HFFc6 (cell line): ENCODE measurements at regions not wholly inside any gene's neighbourhood (a gene's known extent, or its start where the extent isn't known, plus 50 kb on each side); places are given as distances from the start of the nearest gene placed in this dataset.

ENCODE experiments used
- DNase-seq: peaks from one replicate; pipeline ENCODE4 v3.0.0-alpha.2; 2018
- H3K27ac Mint-ChIP-seq: 2 replicates; pipeline ENCODE4 v1.8.0; 2020; ENCODE audit warnings: mild to moderate bottlenecking, mixed read lengths
- H3K27me3 Mint-ChIP-seq: 2 replicates; pipeline ENCODE4 v1.8.0; 2021; ENCODE audit warnings: mild to moderate bottlenecking, moderate library complexity, mixed read lengths; ENCODE audit not compliant: insufficient read depth
- H3K36me3 Mint-ChIP-seq: 2 replicates; pipeline ENCODE4 v1.8.0; 2021; ENCODE audit warnings: low read depth, mixed read lengths
- H3K4me1 Mint-ChIP-seq: 2 replicates; pipeline ENCODE4 v1.8.0; 2020; ENCODE audit warnings: low read depth, mixed read lengths
- H3K4me3 Mint-ChIP-seq: 2 replicates; pipeline ENCODE4 v1.8.0; 2020; ENCODE audit warnings: mild to moderate bottlenecking, moderate library complexity, mixed read lengths
- H3K9me3 Mint-ChIP-seq: 2 replicates; pipeline ENCODE4 v1.8.0; 2020; ENCODE audit warnings: mild to moderate bottlenecking, mixed read lengths
- CTCF ChIP-seq: fragments of 200-600 bp; sonication (generic); IDR thresholded peaks from 2 replicates; pipeline ENCODE4 v1.5.0; 2021; ENCODE audit warnings: antibody characterized with exemption, mild to moderate bottlenecking

- Mint-ChIP-seq H3K4me1 (peaks cover 37% of the 10 kb centered on the region), H3K36me3 (no peaks in the 10 kb centered on the region), H3K4me3 (no peak overlapping the region), H3K9me3 (no peaks in the 10 kb centered on the region), H3K27ac (no peak overlapping the region), H3K27me3 (no peaks in the 10 kb centered on the region; the same call in 1 of the 2 replicates)
- TF ChIP-seq CTCF = no peak
- no peak for DNase-seq
Measured at GRCh38 chr5:56454219-56454862, 221.2 kb upstream of the ANKRD55 start.

GRCh38 chr5:56451742-56452141 is 218.6 kb upstream of the ANKRD55 start:
- H3K27me3 Mint-ChIP-seq = no peaks in the 10 kb centered on the region; the same call in 1 of the 2 replicates
- peaks cover 15% of the 10 kb centered on the region for H3K4me1 Mint-ChIP-seq
- no peak for TF ChIP-seq CTCF
- no peak for DNase-seq
- no peaks in the 10 kb centered on the region for H3K36me3 Mint-ChIP-seq
- no peak overlapping the region for H3K27ac Mint-ChIP-seq
- no peaks in the 10 kb centered on the region for H3K9me3 Mint-ChIP-seq
- no peak overlapping the region for H3K4me3 Mint-ChIP-seq

GRCh38 chr5:56450766-56451165 is 217.6 kb upstream of the ANKRD55 start:
- peaks cover 5% of the 10 kb centered on the region for H3K4me1 Mint-ChIP-seq
- no peak overlapping the region for H3K4me3 Mint-ChIP-seq

GRCh38 chr5:56449071-56449640 is 216.0 kb upstream of the ANKRD55 start:
- no peaks in the 10 kb centered on the region for H3K9me3 Mint-ChIP-seq
- H3K4me3 Mint-ChIP-seq = no peak overlapping the region
- no peak for DNase-seq
- no peaks in the 10 kb centered on the region for H3K36me3 Mint-ChIP-seq
- no peak overlapping the region for H3K27ac Mint-ChIP-seq
- H3K4me1 Mint-ChIP-seq = no peaks in the 10 kb centered on the region
- no peak for TF ChIP-seq CTCF
- no peaks in the 10 kb centered on the region; the same call in 1 of the 2 replicates for H3K27me3 Mint-ChIP-seq

More at GRCh38 chr5:56450766-56451165, 217.6 kb upstream of the ANKRD55 start:
- Mint-ChIP-seq H3K9me3 (no peaks in the 10 kb centered on the region), H3K27me3 (no peaks in the 10 kb centered on the region; the same call in 1 of the 2 replicates), H3K36me3 (no peaks in the 10 kb centered on the region), H3K27ac (no peak overlapping the region)
- DNase-seq = no peak
- TF ChIP-seq CTCF = no peak

- H3K27me3 Mint-ChIP-seq = peaks cover 8% of the 10 kb centered on the region
- H3K27ac Mint-ChIP-seq = no peak overlapping the region
- no peaks in the 10 kb centered on the region for H3K36me3 Mint-ChIP-seq
- H3K9me3 Mint-ChIP-seq = no peaks in the 10 kb centered on the region
- TF ChIP-seq CTCF = no peak
- H3K4me1 Mint-ChIP-seq = no peaks in the 10 kb centered on the region
- H3K4me3 Mint-ChIP-seq = no peak overlapping the region
- DNase-seq = no peak
Measured at GRCh38 chr5:56447656-56448055, 214.5 kb upstream of the ANKRD55 start.
